Spleen (tissue), 7 donors: ENCODE measurements at regions not wholly inside any gene's neighbourhood (a gene's known extent, or its start where the extent isn't known, plus 50 kb on each side); places are given as distances from the start of the nearest gene placed in this dataset.

Experiments
- CTCF ChIP-seq, 11 experiments: fragments of 200-600 bp in 7 of 11; fragments of 450-650 bp in 4 of 11; sonication (generic) in 4 of 11; IDR thresholded peaks in 8 of 11; conservative IDR thresholded peaks in 3 of 11; 1 replicate in 7 of 11; 2 replicates in 4 of 11; pipeline versions ENCODE4 v1.4.0 to v1.8.0; 2016 to 2021; ENCODE audit warnings: antibody characterized with exemption in 11 of 11, inconsistent platforms in 4 of 11, mild to moderate bottlenecking in 1 of 11
- POLR2A ChIP-seq, 3 donors: fragments of 450-650 bp; IDR thresholded peaks; one replicate each; pipeline ENCODE4 v1.5.1; 2017; ENCODE audit warnings: antibody characterized with exemption in 3 of 3, mild to moderate bottlenecking in 1 of 3
- POLR2AphosphoS5 ChIP-seq, 3 donors: sonication (generic); formaldehyde crosslinking; IDR thresholded peaks; one replicate each; pipeline ENCODE4 v1.5.1; 2017; ENCODE audit warnings: antibody characterized with exemption in 3 of 3
- donor health status: DM: no; HTN: no; CAD: no; lungs with moderate emphysema.
- donor health status: DM: no; HTN: no; CAD: no.
- donor health status: DM: no; HTN: no; CAD: no.

GRCh38 chr11:87820011-87820410 is 355.2 kb downstream of the RAB38 start:
- no peak for TF ChIP-seq CTCF (IDR thresholded peaks at IDR 0.05 in 8 of 11, conservative IDR thresholded peaks at IDR 0.05 in 3 of 11)
- TF ChIP-seq POLR2A (IDR thresholded peaks at IDR 0.05), result no peak
- TF ChIP-seq POLR2AphosphoS5 (IDR thresholded peaks at IDR 0.05), result no peak
